Stimulated activated CD4-positive, alpha-beta T cell treated with anti-CD3 and anti-CD28 coated beads, TNF-alpha, amount 100 ng/mL, for 1 hour (primary cell): ENCODE measurements at regions not wholly inside any gene's neighbourhood (a gene's known extent, or its start where the extent isn't known, plus 50 kb on each side); places are given as distances from the start of the nearest gene placed in this dataset.

Experiments used
- DNase-seq, 3 donors: peaks; one replicate each; pipeline ENCODE4 v3.0.0-alpha.2; 2020; ENCODE audit warnings: low read depth in 3 of 3, low spot score in 1 of 3

- DNase-seq, result no peak
These were observed 826.7 kb downstream of the DIAPH3 start for GRCh38 chr13:59337070-59337469.

- no peak for DNase-seq
These were observed 823.6 kb downstream of the DIAPH3 start for GRCh38 chr13:59340151-59340550.

- no peak for DNase-seq
These were observed 823.1 kb downstream of the DIAPH3 start for GRCh38 chr13:59340581-59340980.

- no peak for DNase-seq
These were observed 821.3 kb downstream of the DIAPH3 start for GRCh38 chr13:59342400-59342799.

GRCh38 chr13:59343132-59343531 lies 820.6 kb downstream of the DIAPH3 start:
- DNase-seq, result no peak

GRCh38 chr13:59343993-59344822 lies 819.5 kb downstream of the DIAPH3 start:
- no peak for DNase-seq

GRCh38 chr13:59345311-59345710 lies 818.4 kb downstream of the DIAPH3 start:
- DNase-seq, result no peak

GRCh38 chr13:59346999-59347723 lies 816.6 kb downstream of the DIAPH3 start:
- no peak for DNase-seq

- no peak for DNase-seq
These were observed 815.1 kb downstream of the DIAPH3 start for GRCh38 chr13:59348617-59349016.

- DNase-seq, result no peak
These were observed 811.1 kb downstream of the DIAPH3 start for GRCh38 chr13:59352600-59352999.

- DNase-seq, result no peak
These were observed 808.9 kb downstream of the DIAPH3 start for GRCh38 chr13:59354665-59355369.

GRCh38 chr13:59356607-59357006 lies 807.1 kb downstream of the DIAPH3 start:
- DNase-seq, result no peak

- no peak for DNase-seq
These were observed 805.7 kb downstream of the DIAPH3 start for GRCh38 chr13:59358014-59358413.

GRCh38 chr13:59360108-59360507 lies 803.6 kb downstream of the DIAPH3 start:
- DNase-seq, result no peak

- no peak for DNase-seq
These were observed 802.8 kb downstream of the DIAPH3 start for GRCh38 chr13:59360916-59361315.

- DNase-seq, result no peak
These were observed 800.4 kb downstream of the DIAPH3 start for GRCh38 chr13:59363313-59363712.

GRCh38 chr13:59363947-59364346 lies 799.8 kb downstream of the DIAPH3 start:
- no peak for DNase-seq

- DNase-seq, result no peak
These were observed 799.1 kb downstream of the DIAPH3 start for GRCh38 chr13:59364641-59365085.

GRCh38 chr13:59367467-59367866 lies 796.3 kb downstream of the DIAPH3 start:
- no peak for DNase-seq

GRCh38 chr13:59367904-59368303 lies 795.8 kb downstream of the DIAPH3 start:
- no peak for DNase-seq

- DNase-seq, result no peak
These were observed 795.0 kb downstream of the DIAPH3 start for GRCh38 chr13:59368693-59369092.

GRCh38 chr13:59371229-59371628 lies 792.5 kb downstream of the DIAPH3 start:
- DNase-seq, result no peak
